ENCODE measurements at regions not wholly inside any gene's neighbourhood (a gene's known extent, or its start where the extent isn't known, plus 50 kb on each side); places are given as distances from the start of the nearest gene placed in this dataset.
"Not testable (repeated sequence)": the region's sequence is repeated elsewhere in the genome, so short reads cannot be mapped to it uniquely, and the experiment has no call there.

GRCh38 chr7:32638479-32639121 is 143.3 kb downstream of the AVL9 start:
- not testable (repeated sequence) for TF ChIP-seq EZH2phosphoT487 (IDR thresholded peaks at IDR 0.05; ENCODE audit: low read depth, severe bottlenecking, unreplicated experiment); EZH2 (IDR thresholded peaks at IDR 0.05; ENCODE audit: borderline replicate concordance)

Data from hepatocyte (in vitro differentiated cells).